Fibroblast of skin of abdomen (primary cell): ENCODE measurements at regions not wholly inside any gene's neighbourhood (a gene's known extent, or its start where the extent isn't known, plus 50 kb on each side); places are given as distances from the start of the nearest gene placed in this dataset.

Experiments used
- DNase-seq: peaks from one replicate; pipeline ENCODE4 v3.0.0-alpha.2; 2013

GRCh38 chr13:73702419-73703071 is 431.7 kb downstream of the KLF12 start:
- peak; percentile 5 for DNase-seq

GRCh38 chr13:73701160-73701559 is 433.0 kb downstream of the KLF12 start:
- DNase-seq, result no peak

GRCh38 chr13:73698859-73699258 is 435.3 kb downstream of the KLF12 start:
- peak; percentile 6 for DNase-seq

GRCh38 chr13:73697166-73697565 is 437.0 kb downstream of the KLF12 start:
- no peak for DNase-seq

GRCh38 chr13:73696713-73697112 is 437.5 kb downstream of the KLF12 start:
- DNase-seq, result no peak

GRCh38 chr13:73696271-73696670 is 437.9 kb downstream of the KLF12 start:
- no peak for DNase-seq

GRCh38 chr13:73695325-73695724 is 438.9 kb downstream of the KLF12 start:
- no peak for DNase-seq

GRCh38 chr13:73693215-73693614 is 441.0 kb downstream of the KLF12 start:
- peak; percentile 8 for DNase-seq

GRCh38 chr13:73691891-73692290 is 442.3 kb downstream of the KLF12 start:
- DNase-seq, result no peak

GRCh38 chr13:73687929-73688328 is 446.3 kb downstream of the KLF12 start:
- DNase-seq, result no peak

GRCh38 chr13:73687087-73687486 is 447.1 kb downstream of the KLF12 start:
- DNase-seq, result no peak

- no peak for DNase-seq
These were observed 449.5 kb downstream of the KLF12 start for GRCh38 chr13:73684750-73685149.

- DNase-seq, result no peak
These were observed 449.9 kb downstream of the KLF12 start for GRCh38 chr13:73684286-73684685.

- DNase-seq, result no peak
These were observed 450.5 kb downstream of the KLF12 start for GRCh38 chr13:73683746-73684145.

GRCh38 chr13:73681779-73682178 is 452.4 kb downstream of the KLF12 start:
- no peak for DNase-seq

GRCh38 chr13:73681015-73681414 is 453.2 kb downstream of the KLF12 start:
- DNase-seq, result no peak

GRCh38 chr13:73677048-73677601 is 457.1 kb downstream of the KLF12 start:
- DNase-seq, result peak; percentile 49

GRCh38 chr13:73676550-73677047 is 457.6 kb downstream of the KLF12 start:
- no peak for DNase-seq

- no peak for DNase-seq
These were observed 458.4 kb downstream of the KLF12 start for GRCh38 chr13:73675821-73676220.

GRCh38 chr13:73674570-73674969 is 459.6 kb downstream of the KLF12 start:
- no peak for DNase-seq

GRCh38 chr13:73673931-73674330 is 460.3 kb downstream of the KLF12 start:
- no peak for DNase-seq

GRCh38 chr13:73672492-73672891 is 461.7 kb downstream of the KLF12 start:
- DNase-seq, result peak; percentile 10

GRCh38 chr13:73671732-73672131 is 462.5 kb downstream of the KLF12 start:
- peak; percentile 2 for DNase-seq

- no peak for DNase-seq
These were observed 463.2 kb downstream of the KLF12 start for GRCh38 chr13:73671011-73671410.

- no peak for DNase-seq
These were observed 466.4 kb downstream of the KLF12 start for GRCh38 chr13:73667756-73668155.
